ENCODE measurements at regions not wholly inside any gene's neighbourhood (a gene's known extent, or its start where the extent isn't known, plus 50 kb on each side); places are given as distances from the start of the nearest gene placed in this dataset.

DNA sequence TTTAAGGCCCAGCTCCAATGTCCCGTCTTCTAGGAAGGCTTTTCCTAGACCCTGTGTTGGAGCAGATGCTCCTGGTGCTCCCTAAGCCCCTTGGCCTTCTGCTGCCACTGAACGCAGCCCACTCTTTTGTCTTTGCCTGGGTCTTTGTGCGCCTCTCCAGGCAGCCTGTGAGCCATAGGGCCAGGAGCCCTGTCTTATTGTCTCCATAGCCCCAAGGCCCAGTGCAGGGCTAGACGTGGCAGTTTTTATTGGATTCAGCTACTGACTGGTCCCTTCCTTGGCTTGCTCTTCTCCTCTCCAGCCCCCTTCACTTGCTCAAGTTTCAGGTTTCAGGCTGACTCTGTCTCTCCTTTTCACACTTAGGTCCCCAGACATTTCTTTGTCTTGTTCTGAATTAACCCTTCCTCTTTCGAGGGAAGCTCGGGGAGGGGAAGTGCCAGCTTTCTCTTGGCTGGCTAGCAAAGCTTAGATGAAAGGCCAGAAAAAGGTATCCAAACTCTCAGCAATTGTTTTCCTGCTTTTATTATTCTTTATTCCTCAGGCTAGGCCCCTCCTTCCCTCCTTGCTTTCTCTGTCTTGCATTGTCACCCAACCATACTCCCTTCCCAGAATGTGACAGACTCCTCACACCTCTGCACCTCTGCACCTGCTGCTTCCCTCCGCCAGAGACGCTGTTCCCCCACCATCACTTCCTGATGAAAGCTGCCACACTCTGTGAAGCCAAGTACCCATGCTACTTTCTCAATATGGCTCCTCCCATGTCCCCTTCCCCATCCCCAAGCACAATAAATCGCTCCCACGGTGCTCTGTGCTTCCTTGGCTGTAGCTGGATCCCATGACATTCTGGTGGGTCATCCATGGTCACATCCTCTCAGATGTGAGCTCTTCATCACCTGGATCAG is 101.6 kb upstream of the CPEB4 start (continued):
- TF ChIP-seq REST (IDR thresholded peaks at IDR 0.05; ENCODE audit: borderline replicate concordance) (peak; percentile 55), REST (CRISPR knock-in tag; IDR thresholded peaks at IDR 0.05; ENCODE audit: low read depth) (no peak), GTF2E2 (tag; IDR thresholded peaks at IDR 0.05) (no peak), RAD21 (CRISPR knock-in tag; conservative IDR thresholded peaks at IDR 0.05 in 1 of 2, IDR thresholded peaks at IDR 0.05 in 1 of 2) (peak; percentile 65 to 86), TAF9B (IDR thresholded peaks at IDR 0.05; ENCODE audit: partially characterized antibody) (no peak), KAT7 (CRISPR knock-in tag; IDR thresholded peaks at IDR 0.05; ENCODE audit: borderline replicate concordance) (no peak), POLR2H (tag; IDR thresholded peaks at IDR 0.05; ENCODE audit: low read depth) (no peak), ZSCAN32 (CRISPR knock-in tag; IDR thresholded peaks at IDR 0.05) (no peak), TCF3 (CRISPR knock-in tag; IDR thresholded peaks at IDR 0.05) (peak; percentile 6; the same call in 1 of the 2 replicates), BRD9 (IDR thresholded peaks at IDR 0.05; ENCODE audit: low read depth, partially characterized antibody) (peak; percentile 44), TBL1XR1 (IDR thresholded peaks at IDR 0.05; ENCODE audit: low read length in 2 of 2) (no peak), ZNF140 (CRISPR knock-in tag; IDR thresholded peaks at IDR 0.05) (no peak), DNMT1 (IDR thresholded peaks at IDR 0.05) (no peak), ZNF785 (CRISPR knock-in tag; IDR thresholded peaks at IDR 0.05) (no peak), FOXJ3 (CRISPR knock-in tag; IDR thresholded peaks at IDR 0.05) (no peak), ZNF311 (CRISPR knock-in tag; IDR thresholded peaks at IDR 0.05) (no peak), KLF1 (tag; IDR thresholded peaks at IDR 0.05) (no peak)
- TF ChIP-seq, protein P1, sequence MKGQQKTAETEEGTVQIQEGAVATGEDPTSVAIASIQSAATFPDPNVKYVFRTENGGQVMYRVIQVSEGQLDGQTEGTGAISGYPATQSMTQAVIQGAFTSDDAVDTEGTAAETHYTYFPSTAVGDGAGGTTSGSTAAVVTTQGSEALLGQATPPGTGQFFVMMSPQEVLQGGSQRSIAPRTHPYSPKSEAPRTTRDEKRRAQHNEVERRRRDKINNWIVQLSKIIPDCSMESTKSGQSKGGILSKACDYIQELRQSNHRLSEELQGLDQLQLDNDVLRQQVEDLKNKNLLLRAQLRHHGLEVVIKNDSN (CRISPR knock-in tag; IDR thresholded peaks at IDR 0.05), result no peak

Data from K562 (cell line).